ENCODE measurements at regions not wholly inside any gene's neighbourhood (a gene's known extent, or its start where the extent isn't known, plus 50 kb on each side); places are given as distances from the start of the nearest gene placed in this dataset.

GRCh38 chr16:54215471-54215870, 71.1 kb downstream of the IRX3 start:
- TF ChIP-seq CTCF (conservative IDR thresholded peaks at IDR 0.05) (no peak), EZH2 (IDR thresholded peaks at IDR 0.05; ENCODE audit: low read depth) (no peak)

All from PC-9 (cell line).